Gastrocnemius medialis (tissue), 4 donors: ENCODE measurements at regions not wholly inside any gene's neighbourhood (a gene's known extent, or its start where the extent isn't known, plus 50 kb on each side); places are given as distances from the start of the nearest gene placed in this dataset.
"Not testable (repeated sequence)": the region's sequence is repeated elsewhere in the genome, so short reads cannot be mapped to it uniquely, and the experiment has no call there.

ENCODE experiments used
- ATAC-seq, 2 donors: fragments of 150-250 bp; one replicate each; pipeline ENCODE4 v1.9.1; 2016
- DNase-seq, 2 donors: peaks; one replicate each; pipeline ENCODE4 v3.0.0-alpha.2; 2019
- H3K27ac ChIP-seq, 4 donors: fragments of 200-600 bp; sonication (generic); 1 replicate in 1 of 4; 2 replicates in 3 of 4; pipeline ENCODE4 v1.5.1; 2016 to 2018; ENCODE audit warnings: mild to moderate bottlenecking in 2 of 4, moderate library complexity in 1 of 4
- H3K27me3 ChIP-seq, 3 donors: fragments of 200-600 bp; sonication (generic) in 2 of 3; 1 replicate in 1 of 3; 2 replicates in 2 of 3; pipeline versions ENCODE4 v1.5.1 to v1.6.0; 2016 to 2019; ENCODE audit warnings: mild to moderate bottlenecking in 1 of 3, moderate library complexity in 1 of 3
- H3K36me3 ChIP-seq, 2 donors: fragments of 200-600 bp; sonication (generic) in 1 of 2; one replicate each; pipeline ENCODE4 v1.5.1; 2017 to 2018
- H3K4me1 ChIP-seq, 2 donors: fragments of 200-600 bp; sonication (generic) in 1 of 2; one replicate each; pipeline ENCODE4 v1.5.1; 2016 to 2017; ENCODE audit warnings: mild to moderate bottlenecking in 2 of 2
- H3K4me3 ChIP-seq, 4 donors: fragments of 200-600 bp; sonication (generic) in 3 of 4; 1 replicate in 1 of 4; 2 replicates in 3 of 4; pipeline ENCODE4 v1.5.1; 2016 to 2019; ENCODE audit warnings: mild to moderate bottlenecking in 2 of 4
- H3K9me3 ChIP-seq, 3 donors: fragments of 200-600 bp; sonication (generic) in 2 of 3; 1 replicate in 1 of 3; 2 replicates in 2 of 3; pipeline ENCODE4 v1.5.1; 2016 to 2019
- POLR2A ChIP-seq, 2 donors: fragments of 450-650 bp; IDR thresholded peaks; one replicate each; pipeline ENCODE4 v1.6.1; 2017; ENCODE audit warnings: antibody characterized with exemption in 2 of 2, mild to moderate bottlenecking in 2 of 2, moderate library complexity in 2 of 2
- in situ Hi-C, 4 donors: fragments of 200-750 bp; cut with MboI; loops; one replicate each; pipeline versions ENCODE4 v1.15.0 to v1.8.0; 2017; ENCODE audit warnings: low sequenced_read_pairs in 4 of 4
- intact Hi-C: fragments of 100-400 bp; cut with DNase I; formaldehyde crosslinking; loops from one replicate; pipeline ENCODE4 v1.15.1; 2023; ENCODE audit warnings: low total_unique reads
- TF ChIP-seq, protein P1 (sequence below), 5 experiments: fragments of 450-650 bp in 3 of 5; fragments of 200-600 bp in 2 of 5; sonication (generic) in 2 of 5; IDR thresholded peaks in 4 of 5; conservative IDR thresholded peaks in 1 of 5; 1 replicate in 4 of 5; 2 replicates in 1 of 5; pipeline ENCODE4 v1.5.1; 2016 to 2019; ENCODE audit warnings: antibody characterized with exemption in 5 of 5, mild to moderate bottlenecking in 3 of 5, moderate library complexity in 3 of 5

DNA sequence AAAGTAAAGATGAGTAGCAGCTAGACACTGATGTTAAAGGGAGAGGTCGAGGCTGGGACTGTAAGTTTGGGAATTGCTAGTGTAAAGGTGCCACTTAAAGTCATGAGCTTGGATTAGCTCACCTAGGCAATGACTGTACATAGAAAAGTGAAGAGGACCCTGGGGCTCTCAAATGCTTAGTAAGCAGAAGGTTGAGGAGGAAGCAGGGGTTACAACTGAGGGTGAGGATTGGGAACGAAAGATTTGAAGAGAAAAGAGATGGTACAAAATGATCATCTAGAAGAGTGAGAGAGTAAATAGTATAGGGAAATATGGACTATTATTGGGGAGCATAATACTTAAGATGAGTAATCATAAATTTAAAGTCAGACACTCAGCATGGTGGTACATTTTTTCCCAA lies 63.1 kb upstream of the TNFSF4 start:
- intact Hi-C loops (no loop called here), in situ Hi-C loops (no loop called here)
- no peak for ATAC-seq
- Histone ChIP-seq H3K4me3 (no peak overlapping the region), H3K4me1 (no peaks in the 10 kb centered on the region), H3K27ac (no peak overlapping the region), H3K36me3 (no peaks in the 10 kb centered on the region), H3K27me3 (no peaks in the 10 kb centered on the region), H3K9me3 (no peaks in the 10 kb centered on the region)
- no peak for DNase-seq
- TF ChIP-seq POLR2A (IDR thresholded peaks at IDR 0.05), result no peak
- TF ChIP-seq, protein P1, sequence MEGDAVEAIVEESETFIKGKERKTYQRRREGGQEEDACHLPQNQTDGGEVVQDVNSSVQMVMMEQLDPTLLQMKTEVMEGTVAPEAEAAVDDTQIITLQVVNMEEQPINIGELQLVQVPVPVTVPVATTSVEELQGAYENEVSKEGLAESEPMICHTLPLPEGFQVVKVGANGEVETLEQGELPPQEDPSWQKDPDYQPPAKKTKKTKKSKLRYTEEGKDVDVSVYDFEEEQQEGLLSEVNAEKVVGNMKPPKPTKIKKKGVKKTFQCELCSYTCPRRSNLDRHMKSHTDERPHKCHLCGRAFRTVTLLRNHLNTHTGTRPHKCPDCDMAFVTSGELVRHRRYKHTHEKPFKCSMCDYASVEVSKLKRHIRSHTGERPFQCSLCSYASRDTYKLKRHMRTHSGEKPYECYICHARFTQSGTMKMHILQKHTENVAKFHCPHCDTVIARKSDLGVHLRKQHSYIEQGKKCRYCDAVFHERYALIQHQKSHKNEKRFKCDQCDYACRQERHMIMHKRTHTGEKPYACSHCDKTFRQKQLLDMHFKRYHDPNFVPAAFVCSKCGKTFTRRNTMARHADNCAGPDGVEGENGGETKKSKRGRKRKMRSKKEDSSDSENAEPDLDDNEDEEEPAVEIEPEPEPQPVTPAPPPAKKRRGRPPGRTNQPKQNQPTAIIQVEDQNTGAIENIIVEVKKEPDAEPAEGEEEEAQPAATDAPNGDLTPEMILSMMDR (IDR thresholded peaks at IDR 0.05 in 4 of 5, conservative IDR thresholded peaks at IDR 0.05 in 1 of 5), result no peak

DNA sequence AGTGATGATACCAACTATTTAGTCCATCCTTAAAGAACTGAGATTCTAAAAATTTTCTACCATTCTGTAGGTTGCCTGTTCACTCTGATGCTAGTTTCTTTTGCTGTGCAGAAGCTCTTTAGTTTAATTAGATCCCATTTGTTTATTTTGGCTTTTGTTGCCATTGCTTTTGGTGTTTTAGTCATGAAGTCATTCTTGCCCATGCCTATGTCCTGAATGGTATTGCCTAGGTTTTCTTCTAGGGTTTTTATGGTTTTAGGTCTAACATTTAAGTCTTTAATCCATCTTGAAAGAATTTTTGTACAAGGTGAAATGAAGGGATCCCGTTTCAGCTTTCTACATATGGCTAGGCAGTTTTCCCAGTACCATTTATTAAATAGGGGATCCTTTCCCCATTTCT lies 63.9 kb upstream of the TNFSF4 start:
- intact Hi-C loops, H3K4me3 ChIP-seq, H3K9me3 ChIP-seq, H3K4me1 ChIP-seq, ATAC-seq, in situ Hi-C loops, H3K27ac ChIP-seq, DNase-seq, H3K36me3 ChIP-seq, H3K27me3 ChIP-seq: not testable (repeated sequence)

DNA sequence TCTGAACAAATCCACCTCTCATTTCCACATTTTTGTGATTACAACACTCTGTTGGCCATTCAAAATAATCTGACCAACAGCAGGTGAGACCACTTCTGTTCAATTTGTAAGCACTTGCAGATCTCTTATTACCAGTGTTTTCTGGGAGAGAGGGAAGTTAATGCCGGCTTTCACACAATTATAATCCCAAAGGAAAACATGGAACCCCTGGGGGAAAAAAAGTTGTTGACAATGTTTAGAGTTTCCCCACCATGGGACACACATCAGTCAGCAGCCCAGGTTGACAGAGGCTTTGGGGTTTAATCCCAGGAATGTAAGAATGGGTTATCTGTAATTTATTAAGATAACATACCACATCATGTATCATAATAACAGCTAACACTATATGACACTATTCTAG lies 68.4 kb upstream of the TNFSF4 start:
- no peak overlapping the region for H3K27ac ChIP-seq
- no peaks in the 10 kb centered on the region for H3K27me3 ChIP-seq
- H3K36me3 ChIP-seq, result no peaks in the 10 kb centered on the region
- H3K9me3 ChIP-seq, result no peaks in the 10 kb centered on the region
- TF ChIP-seq, protein P1 (IDR thresholded peaks at IDR 0.05 in 4 of 5, conservative IDR thresholded peaks at IDR 0.05 in 1 of 5), result no peak
- ATAC-seq (no peak), DNase-seq (no peak)
- in situ Hi-C loops, result no loop called here
- H3K4me1 ChIP-seq, result no peaks in the 10 kb centered on the region
- no peak overlapping the region for H3K4me3 ChIP-seq
- intact Hi-C loops, result no loop called here

DNA sequence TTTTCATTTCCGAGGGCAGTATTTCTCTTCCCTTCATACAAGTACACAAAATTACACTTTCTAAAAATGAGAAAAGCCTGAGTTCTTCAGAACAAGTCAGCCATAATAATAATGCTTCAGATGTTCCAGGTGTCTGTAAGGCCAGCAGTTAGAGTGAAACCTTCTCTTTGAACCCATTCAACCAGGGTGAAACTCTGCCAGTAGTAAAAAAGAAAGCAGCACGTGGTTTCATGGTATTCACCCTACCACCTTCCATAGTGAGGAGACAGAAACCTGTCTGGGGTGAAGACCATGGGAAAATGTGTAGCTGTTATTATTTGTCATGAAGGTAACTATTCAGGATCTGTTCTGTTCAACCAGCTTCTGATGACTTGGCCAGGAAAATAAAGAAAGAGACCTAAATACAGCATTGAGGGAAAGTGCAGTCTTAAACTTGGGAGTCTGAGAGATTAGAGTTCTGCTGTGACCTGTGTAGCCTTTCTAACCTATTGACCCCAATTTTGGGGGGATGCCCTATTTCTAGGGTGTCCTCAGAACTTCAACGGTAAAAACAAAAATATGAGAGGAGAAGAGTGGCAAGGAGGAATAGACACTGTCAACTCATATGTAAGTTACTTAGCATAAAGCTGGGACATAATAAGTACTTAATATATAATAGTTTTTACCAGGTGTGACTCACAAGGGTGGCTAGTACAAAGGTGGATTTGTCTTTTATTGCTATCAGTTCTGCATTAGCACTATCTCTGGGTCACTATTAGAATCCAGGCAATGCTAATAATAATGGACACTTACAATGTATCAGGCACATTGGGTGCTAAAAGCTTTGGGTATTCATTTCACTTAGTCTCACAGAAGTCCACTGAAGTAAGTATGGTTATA lies 70.0 kb upstream of the TNFSF4 start:
- intact Hi-C loops (no loop called here), in situ Hi-C loops (no loop called here)
- TF ChIP-seq, protein P1 (IDR thresholded peaks at IDR 0.05 in 4 of 5, conservative IDR thresholded peaks at IDR 0.05 in 1 of 5), result no peak
- TF ChIP-seq POLR2A (IDR thresholded peaks at IDR 0.05), result no peak
- Histone ChIP-seq H3K36me3 (no peaks in the 10 kb centered on the region), H3K4me1 (no peaks in the 10 kb centered on the region), H3K4me3 (no peak overlapping the region), H3K9me3 (no peaks in the 10 kb centered on the region), H3K27me3 (no peaks in the 10 kb centered on the region), H3K27ac (no peak overlapping the region)
- DNase-seq (no peak), ATAC-seq (no peak)

DNA sequence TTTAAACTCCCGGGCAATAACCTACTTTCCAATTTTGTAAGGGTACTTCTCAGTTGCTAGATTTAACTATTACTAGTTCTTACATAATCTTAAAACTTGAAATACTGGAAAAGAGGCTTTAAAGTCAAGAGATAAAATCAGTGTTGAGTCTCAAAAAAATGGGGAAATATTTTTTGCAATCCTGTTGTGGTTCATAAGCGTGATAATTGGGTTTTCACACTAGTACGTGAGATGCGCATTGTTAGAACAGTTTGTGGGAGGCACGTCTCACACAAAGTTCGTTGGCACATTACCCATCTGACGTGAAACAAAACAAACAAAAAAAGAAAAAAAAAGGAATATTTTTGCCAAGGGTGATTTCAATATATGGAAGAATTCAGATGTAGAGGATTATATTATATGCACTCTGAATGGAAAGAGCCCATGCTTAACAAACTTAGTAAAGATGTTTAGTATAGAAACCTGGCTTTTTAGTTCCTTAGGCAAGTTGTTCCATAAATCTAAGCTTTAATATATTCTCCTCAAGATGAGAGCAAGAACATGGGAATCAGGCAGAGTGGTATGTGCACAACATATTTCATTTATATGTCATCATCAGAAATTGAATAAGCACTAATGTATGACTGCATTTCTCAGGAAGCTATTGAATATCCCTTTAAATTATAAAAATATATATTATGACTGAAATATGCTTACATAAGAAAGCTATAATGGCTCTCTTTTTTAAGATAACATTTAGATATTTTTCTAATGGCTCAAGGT lies 73.9 kb upstream of the TNFSF4 start:
- in situ Hi-C loops (no loop called here), intact Hi-C loops (no loop called here)
- Histone ChIP-seq H3K36me3 (no peaks in the 10 kb centered on the region), H3K4me1 (no peaks in the 10 kb centered on the region), H3K4me3 (no peak overlapping the region), H3K27me3 (no peaks in the 10 kb centered on the region), H3K27ac (no peak overlapping the region), H3K9me3 (no peaks in the 10 kb centered on the region)
- DNase-seq (no peak), ATAC-seq (no peak)
- TF ChIP-seq, protein P1 (IDR thresholded peaks at IDR 0.05 in 4 of 5, conservative IDR thresholded peaks at IDR 0.05 in 1 of 5), result no peak
- TF ChIP-seq POLR2A (IDR thresholded peaks at IDR 0.05), result no peak
